HepG2 (cell line): ENCODE measurements at regions not wholly inside any gene's neighbourhood (a gene's known extent, or its start where the extent isn't known, plus 50 kb on each side); places are given as distances from the start of the nearest gene placed in this dataset.

Experiments used
- ATAC-seq: fragments of 200-7000 bp; cut with Tn5 transposase; 3 replicates; pipeline ENCODE4 v1.9.1; 2020; ENCODE audit warnings: mild to moderate bottlenecking, moderate library complexity
- BruUV-seq: library from RNA; stranded (reverse); fragments of 400-500 nt; replicated peaks from 2 replicates; lab custom pipeline; 2021; lab: Mats Ljungman, UMichigan
- CTCF ChIA-PET: fragments of 300-600 bp; formaldehyde crosslinking; extraction: SDS; loops from one replicate; lab custom pipeline; 2021; ENCODE audit warnings: low total read pairs, inconsistent platforms, low intra/inter-chr PET ratio; lab: Yijun Ruan, JAX
- POLR2A ChIA-PET: fragments of 350-600 bp; sonication (Branson Sonifier 250); formaldehyde crosslinking; loops from one replicate; lab custom pipeline; 2020; ENCODE audit warnings: antibody characterized with exemption, inconsistent platforms; lab: Yijun Ruan, JAX
- DNase-seq: peaks from one replicate; pipeline ENCODE4 v3.0.0-alpha.2; 2015; ENCODE audit warnings: low spot score
- FAIRE-seq: peaks from 3 replicates; lab custom pipeline; 2011; peaks lifted over from hg19 to GRCh38; lab: Jason Lieb, UNC
- H2AFZ ChIP-seq: one replicate; pipeline ENCODE4 v1.6.1; 2011; ENCODE audit warnings: low read length, inconsistent platforms
- H3K27ac ChIP-seq: fragments of 300-600 bp; 3 replicates; pipeline ENCODE4 v1.8.0; 2011; ENCODE audit warnings: mixed run types, mild to moderate bottlenecking, mixed read lengths, low read length, inconsistent platforms; ENCODE audit not compliant: insufficient read depth; ENCODE audit errors: extremely low read length
- H3K27me3 ChIP-seq, 2 experiments: fragments of 200-600 bp in 1 of 2; 2 replicates in 1 of 2; 3 replicates in 1 of 2; pipeline versions ENCODE4 v1.6.0 to v1.8.0; 2011; ENCODE audit warnings: low read length in 2 of 2, mild to moderate bottlenecking in 2 of 2, moderate library complexity in 2 of 2, inconsistent platforms in 1 of 2; ENCODE audit not compliant: insufficient read depth in 2 of 2, control insufficient read depth in 1 of 2
- H3K36me3 ChIP-seq, 2 experiments: fragments of 200-600 bp in 1 of 2; replicated peaks in 1 of 2; 2 replicates in 1 of 2; 3 replicates in 1 of 2; pipeline versions ENCODE4 v1.5.1 to v1.8.0; 2011; ENCODE audit warnings: low read length in 2 of 2, inconsistent platforms in 1 of 2; ENCODE audit not compliant: insufficient read depth in 2 of 2, control insufficient read depth in 1 of 2
- H3K4me1 ChIP-seq: 2 replicates; pipeline ENCODE4 v1.5.1; 2012; ENCODE audit warnings: low read length, inconsistent platforms; ENCODE audit not compliant: insufficient read depth
- H3K4me2 ChIP-seq: 2 replicates; pipeline ENCODE4 v1.6.0; 2011; ENCODE audit warnings: low read depth, low read length, inconsistent platforms
- H3K4me3 ChIP-seq, 3 experiments: fragments of 200-600 bp in 1 of 3; sonication (generic), shearing (Covaris generic) in 1 of 3; replicated peaks in 1 of 3; 2 replicates each; pipeline ENCODE4 v1.5.1; 2011 to 2016; ENCODE audit warnings: low read length in 3 of 3, inconsistent platforms in 2 of 3, low read depth in 2 of 3, mild to moderate bottlenecking in 2 of 3, control low read depth in 1 of 3, mixed read lengths in 1 of 3; ENCODE audit not compliant: insufficient read depth in 1 of 3
- H3K79me2 ChIP-seq: one replicate; pipeline ENCODE4 v1.6.1; 2011; ENCODE audit warnings: low read length, inconsistent platforms; ENCODE audit not compliant: insufficient read depth
- H3K9ac ChIP-seq: 2 replicates; pipeline ENCODE4 v1.6.0; 2011; ENCODE audit warnings: mild to moderate bottlenecking, low read depth, low read length, inconsistent platforms; ENCODE audit not compliant: insufficient read depth
- H3K9me3 ChIP-seq: 2 replicates; pipeline ENCODE4 v1.5.1; 2012; ENCODE audit warnings: mild to moderate bottlenecking, low read length
- H4K20me1 ChIP-seq: 2 replicates; pipeline ENCODE4 v1.6.0; 2011; ENCODE audit warnings: inconsistent platforms, mild to moderate bottlenecking, low read length, moderate library complexity; ENCODE audit not compliant: insufficient read depth
- ELF3 ChIP-seq: IDR thresholded peaks from 2 replicates; pipeline ENCODE4 v1.6.1; 2016; ENCODE audit warnings: missing genetic modification reagents, missing compliant biosample characterization
- FOXA1 ChIP-seq, 2 experiments: fragments of 450-650 bp in 1 of 2; sonication (generic) in 1 of 2; formaldehyde crosslinking in 1 of 2; IDR thresholded peaks; 2 replicates each; pipeline versions ENCODE4 v1.4.0 to v1.6.1; 2016 to 2020; ENCODE audit warnings: missing genetic modification reagents in 1 of 2
- GATA4 ChIP-seq: sonication (generic); IDR thresholded peaks from 2 replicates; pipeline ENCODE4 v1.6.1; 2016; ENCODE audit warnings: antibody characterized with exemption, low read depth, borderline replicate concordance
- IKZF1 ChIP-seq: fragments of 450-650 bp; IDR thresholded peaks from 2 replicates; pipeline ENCODE4 v1.7.1; 2016
- MIXL1 ChIP-seq: IDR thresholded peaks from 2 replicates; pipeline ENCODE4 v1.6.1; 2016
- NRL ChIP-seq: sonication (generic); formaldehyde crosslinking; IDR thresholded peaks from 2 replicates; pipeline ENCODE4 v1.5.0; 2020; ENCODE audit warnings: missing genetic modification reagents, mild to moderate bottlenecking, moderate library complexity, borderline replicate concordance
- PCBP1 ChIP-seq: fragments of 200-400 bp; formaldehyde crosslinking; IDR thresholded peaks from 2 replicates; pipeline ENCODE4 v1.6.1; 2017; ENCODE audit warnings: mild to moderate bottlenecking, low read depth, low read length, borderline replicate concordance
- RAD21 ChIP-seq: fragments of 450-650 bp; formaldehyde crosslinking; IDR thresholded peaks from 2 replicates; pipeline ENCODE4 v1.5.0; 2020; ENCODE audit warnings: mild to moderate bottlenecking
- SALL1 ChIP-seq: sonication (generic); formaldehyde crosslinking; IDR thresholded peaks from 2 replicates; pipeline ENCODE4 v1.8.0; 2022; ENCODE audit warnings: mild to moderate bottlenecking, missing genetic modification reagents
- SIN3B ChIP-seq: fragments of 150-350 bp; IDR thresholded peaks from 2 replicates; pipeline ENCODE4 v1.6.1; 2014; ENCODE audit warnings: low read length
- SP1 ChIP-seq, 2 experiments: fragments of 450-650 bp in 1 of 2; sonication (generic) in 1 of 2; formaldehyde crosslinking in 1 of 2; IDR thresholded peaks; 2 replicates each; pipeline versions ENCODE4 v1.4.0 to v1.6.1; 2016 to 2020; ENCODE audit warnings: missing genetic modification reagents in 1 of 2
- XRCC5 ChIP-seq: fragments of 200-400 bp; formaldehyde crosslinking; optimal IDR thresholded peaks from 2 replicates; pipeline ENCODE3; 2017; ENCODE audit warnings: mild to moderate bottlenecking, low read length
- YY1 ChIP-seq: IDR thresholded peaks from 2 replicates; pipeline ENCODE4 v1.6.1; 2011; ENCODE audit warnings: low read length, low read depth, moderate library complexity, mild to moderate bottlenecking; ENCODE audit not compliant: insufficient read depth, insufficient replicate concordance
- ZNF24 ChIP-seq: fragments of 450-650 bp; IDR thresholded peaks from 2 replicates; pipeline ENCODE4 v1.6.1; 2017; ENCODE audit warnings: antibody characterized with exemption, mild to moderate bottlenecking
- ZNF572 ChIP-seq: sonication (generic); formaldehyde crosslinking; IDR thresholded peaks from 2 replicates; pipeline ENCODE4 v1.5.1; 2020; ENCODE audit warnings: mild to moderate bottlenecking, missing genetic modification reagents
- WGBS: methylation state at CpG from one replicate; pipeline ENCODE4 v1.1.6; 2017; ENCODE audit warnings: low lambda C conversion rate; 5-methylcytosine and 5-hydroxymethylcytosine counted together
- in situ Hi-C: cut with HindIII; loops from 2 replicates; pipeline ENCODE4 v1.10.0; 2017; ENCODE audit warnings: low pct_unique_long_range_greater_than_20kb; ENCODE audit not compliant: extremely low pct_ligation_motif_present
- intact Hi-C: fragments of 100-400 bp; cut with micrococcal nuclease; formaldehyde crosslinking; loops from one replicate; pipeline ENCODE4 v1.10.0; 2022; ENCODE audit not compliant: unreplicated experiment
- TF ChIP-seq, protein P1 (sequence below): sonication (generic); formaldehyde crosslinking; IDR thresholded peaks from 2 replicates; pipeline ENCODE4 v1.5.0; 2020; ENCODE audit warnings: mild to moderate bottlenecking, missing genetic modification reagents, moderate library complexity
- TF ChIP-seq, protein P2 (sequence below), 2 experiments: sonication (generic) in 1 of 2; formaldehyde crosslinking in 1 of 2; IDR thresholded peaks; 2 replicates each; pipeline versions ENCODE4 v1.4.0 to v1.6.1; 2018 to 2020; ENCODE audit warnings: missing genetic modification reagents in 2 of 2, borderline replicate concordance in 1 of 2, low read depth in 1 of 2, mild to moderate bottlenecking in 1 of 2, missing biosample characterization in 1 of 2
- TF ChIP-seq, protein P3 (sequence below): sonication (generic); formaldehyde crosslinking; IDR thresholded peaks from 2 replicates; pipeline ENCODE4 v1.4.0; 2020; ENCODE audit warnings: missing genetic modification reagents
- TF ChIP-seq, protein P4 (sequence below): sonication (generic); formaldehyde crosslinking; IDR thresholded peaks from 2 replicates; pipeline ENCODE4 v1.4.0; 2020; ENCODE audit warnings: missing genetic modification reagents; ENCODE audit errors: not compliant biosample characterization

DNA sequence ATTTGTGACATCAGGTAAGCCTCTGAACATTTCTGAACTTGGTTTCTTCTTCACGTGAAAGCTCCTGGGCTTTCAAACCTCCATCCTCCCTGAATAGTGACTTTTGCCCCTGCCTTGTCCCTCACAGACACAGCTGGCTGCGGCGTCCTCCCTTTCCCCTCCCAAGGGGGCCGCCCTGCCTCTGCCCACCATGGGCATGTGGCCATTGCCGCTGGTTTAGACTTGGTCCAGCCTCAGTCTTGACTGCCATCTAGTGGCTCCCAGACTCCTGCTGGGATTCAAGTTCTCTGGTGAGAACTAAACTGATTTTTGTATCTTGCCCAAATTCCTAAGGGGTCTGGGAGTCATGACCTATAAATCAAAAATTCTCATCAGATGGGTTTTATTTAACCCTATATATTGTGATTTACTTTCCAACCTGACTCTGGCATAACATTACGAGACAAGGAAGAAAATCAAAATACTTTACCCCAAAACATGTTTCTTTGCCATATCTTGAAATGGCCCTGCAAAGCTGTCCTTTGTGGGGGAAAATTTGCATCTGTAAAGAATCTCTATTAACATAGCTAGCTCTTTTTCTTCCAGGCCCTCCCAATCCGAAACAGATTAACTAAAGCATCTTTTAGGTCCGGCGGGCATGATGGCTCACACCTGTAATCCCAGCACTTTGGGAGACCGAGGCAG, 73.9 kb upstream of the SEC14L1 start (continued):
- TF ChIP-seq, protein P1, sequence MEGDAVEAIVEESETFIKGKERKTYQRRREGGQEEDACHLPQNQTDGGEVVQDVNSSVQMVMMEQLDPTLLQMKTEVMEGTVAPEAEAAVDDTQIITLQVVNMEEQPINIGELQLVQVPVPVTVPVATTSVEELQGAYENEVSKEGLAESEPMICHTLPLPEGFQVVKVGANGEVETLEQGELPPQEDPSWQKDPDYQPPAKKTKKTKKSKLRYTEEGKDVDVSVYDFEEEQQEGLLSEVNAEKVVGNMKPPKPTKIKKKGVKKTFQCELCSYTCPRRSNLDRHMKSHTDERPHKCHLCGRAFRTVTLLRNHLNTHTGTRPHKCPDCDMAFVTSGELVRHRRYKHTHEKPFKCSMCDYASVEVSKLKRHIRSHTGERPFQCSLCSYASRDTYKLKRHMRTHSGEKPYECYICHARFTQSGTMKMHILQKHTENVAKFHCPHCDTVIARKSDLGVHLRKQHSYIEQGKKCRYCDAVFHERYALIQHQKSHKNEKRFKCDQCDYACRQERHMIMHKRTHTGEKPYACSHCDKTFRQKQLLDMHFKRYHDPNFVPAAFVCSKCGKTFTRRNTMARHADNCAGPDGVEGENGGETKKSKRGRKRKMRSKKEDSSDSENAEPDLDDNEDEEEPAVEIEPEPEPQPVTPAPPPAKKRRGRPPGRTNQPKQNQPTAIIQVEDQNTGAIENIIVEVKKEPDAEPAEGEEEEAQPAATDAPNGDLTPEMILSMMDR (CRISPR knock-in tag): peak; percentile 93
- TF ChIP-seq SALL1: peak; percentile 51
- peak; percentile 26 for TF ChIP-seq YY1
- peak; percentile 84 for TF ChIP-seq RAD21 (CRISPR knock-in tag)
- TF ChIP-seq, all 625 proteins: peak for 19; not testable (repeated sequence) for 606

DNA sequence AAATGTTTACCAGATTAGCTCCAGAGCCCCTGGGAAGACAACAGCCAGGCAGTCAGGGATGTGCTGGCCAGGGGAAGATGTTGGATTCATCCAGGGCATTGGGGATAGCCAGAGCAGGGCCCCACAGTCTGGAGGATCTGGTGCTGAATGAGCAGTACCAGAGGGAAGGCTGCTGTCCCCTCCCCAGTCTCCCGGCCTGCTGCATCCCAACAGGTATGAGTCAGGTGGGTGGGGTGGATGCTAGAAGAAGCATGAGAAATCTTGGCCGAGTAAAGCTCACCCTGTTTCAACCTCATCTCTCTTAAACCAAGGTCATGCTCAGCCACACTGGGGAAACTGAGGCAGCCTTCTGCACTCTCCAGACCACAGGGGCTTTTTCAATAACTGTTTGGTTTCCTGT, 71.9 kb upstream of the SEC14L1 start:
- no peak overlapping the region for H3K4me2 ChIP-seq
- TF ChIP-seq PCBP1: no peak
- no peak for TF ChIP-seq ELF3 (CRISPR knock-in tag)
- TF ChIP-seq SIN3B: no peak
- TF ChIP-seq SP1 (IDR thresholded peaks at IDR 0.05): no peak
- TF ChIP-seq SP1 (CRISPR knock-in tag; IDR thresholded peaks at IDR 0.05): no peak
- TF ChIP-seq, protein P2, sequence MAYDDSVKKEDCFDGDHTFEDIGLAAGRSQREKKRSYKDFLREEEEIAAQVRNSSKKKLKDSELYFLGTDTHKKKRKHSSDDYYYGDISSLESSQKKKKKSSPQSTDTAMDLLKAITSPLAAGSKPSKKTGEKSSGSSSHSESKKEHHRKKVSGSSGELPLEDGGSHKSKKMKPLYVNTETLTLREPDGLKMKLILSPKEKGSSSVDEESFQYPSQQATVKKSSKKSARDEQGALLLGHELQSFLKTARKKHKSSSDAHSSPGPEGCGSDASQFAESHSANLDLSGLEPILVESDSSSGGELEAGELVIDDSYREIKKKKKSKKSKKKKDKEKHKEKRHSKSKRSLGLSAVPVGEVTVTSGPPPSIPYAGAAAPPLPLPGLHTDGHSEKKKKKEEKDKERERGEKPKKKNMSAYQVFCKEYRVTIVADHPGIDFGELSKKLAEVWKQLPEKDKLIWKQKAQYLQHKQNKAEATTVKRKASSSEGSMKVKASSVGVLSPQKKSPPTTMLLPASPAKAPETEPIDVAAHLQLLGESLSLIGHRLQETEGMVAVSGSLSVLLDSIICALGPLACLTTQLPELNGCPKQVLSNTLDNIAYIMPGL (CRISPR knock-in tag; IDR thresholded peaks at IDR 0.05; ENCODE audit: borderline replicate concordance in 1 of 2, low read depth in 1 of 2): no peak
- no peak for TF ChIP-seq MIXL1 (CRISPR knock-in tag)
- TF ChIP-seq XRCC5: no peak
- TF ChIP-seq IKZF1: no peak
- no peak for TF ChIP-seq FOXA1 (IDR thresholded peaks at IDR 0.05)
- no peak for TF ChIP-seq FOXA1 (CRISPR knock-in tag; IDR thresholded peaks at IDR 0.05)
- no peak for TF ChIP-seq ZNF572 (CRISPR knock-in tag)
- TF ChIP-seq, protein P3, sequence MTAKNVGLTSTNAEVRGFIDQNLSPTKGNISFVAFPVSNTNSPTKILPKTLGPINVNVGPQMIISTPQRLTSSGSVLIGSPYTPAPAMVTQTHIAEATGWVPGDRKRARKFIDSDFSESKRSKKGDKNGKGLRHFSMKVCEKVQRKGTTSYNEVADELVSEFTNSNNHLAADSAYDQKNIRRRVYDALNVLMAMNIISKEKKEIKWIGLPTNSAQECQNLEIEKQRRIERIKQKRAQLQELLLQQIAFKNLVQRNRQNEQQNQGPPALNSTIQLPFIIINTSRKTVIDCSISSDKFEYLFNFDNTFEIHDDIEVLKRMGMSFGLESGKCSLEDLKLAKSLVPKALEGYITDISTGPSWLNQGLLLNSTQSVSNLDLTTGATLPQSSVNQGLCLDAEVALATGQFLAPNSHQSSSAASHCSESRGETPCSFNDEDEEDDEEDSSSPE (CRISPR knock-in tag): no peak
- TF ChIP-seq NRL (CRISPR knock-in tag): no peak
- TF ChIP-seq, protein P4, sequence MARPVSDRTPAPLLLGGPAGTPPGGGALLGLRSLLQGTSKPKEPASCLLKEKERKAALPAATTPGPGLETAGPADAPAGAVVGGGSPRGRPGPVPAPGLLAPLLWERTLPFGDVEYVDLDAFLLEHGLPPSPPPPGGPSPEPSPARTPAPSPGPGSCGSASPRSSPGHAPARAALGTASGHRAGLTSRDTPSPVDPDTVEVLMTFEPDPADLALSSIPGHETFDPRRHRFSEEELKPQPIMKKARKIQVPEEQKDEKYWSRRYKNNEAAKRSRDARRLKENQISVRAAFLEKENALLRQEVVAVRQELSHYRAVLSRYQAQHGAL (CRISPR knock-in tag): no peak
- no peak for TF ChIP-seq GATA4
- TF ChIP-seq ZNF24: no peak

More for the DNA sequence above, 71.9 kb upstream of the SEC14L1 start:
- POLR2A ChIA-PET: no interaction called here
- in situ Hi-C loops (loop anchor here (10.0 kb wide), 1 partner anchor 244 kb away; no protein-coding TSS in a partner anchor), intact Hi-C loops (no loop called here)
- DNase-seq (no peak), FAIRE-seq (no peak), ATAC-seq (no peak)
- H3K4me3 ChIP-seq: no peak overlapping the region
- no peaks in the 10 kb centered on the region for H3K9me3 ChIP-seq
- no peak overlapping the region for H3K27ac ChIP-seq
- H2AFZ ChIP-seq: no peak overlapping the region
- WGBS: 0% methylated on average over 2 of the region's 2 CpGs
- H4K20me1 ChIP-seq: no peaks in the 10 kb centered on the region
- CTCF ChIA-PET: no interaction called here
- no peaks in the 10 kb centered on the region for H3K4me1 ChIP-seq
- no TSS peak for BruUV-seq
- H3K36me3 ChIP-seq: no peaks in the 10 kb centered on the region
- H3K27me3 ChIP-seq: peaks cover 1 to 55% of the 10 kb centered on the region in 2 experiments; a peak in 4 of 5 replicates
- no peak overlapping the region for H3K9ac ChIP-seq
- H3K79me2 ChIP-seq: no peaks in the 10 kb centered on the region
